HepG2 (cell line): ENCODE measurements at regions not wholly inside any gene's neighbourhood (a gene's known extent, or its start where the extent isn't known, plus 50 kb on each side); places are given as distances from the start of the nearest gene placed in this dataset.
A peak's percentile ranks its signal among the peaks of the same experiment; 100 is the strongest.

Experiments
- CENPBD1 ChIP-seq: sonication (generic); formaldehyde crosslinking; IDR thresholded peaks from 2 replicates; pipeline ENCODE4 v1.8.0; 2022; ENCODE audit warnings: missing genetic modification reagents, low read depth, mild to moderate bottlenecking, borderline replicate concordance
- CREM ChIP-seq, 2 experiments: sonication (generic) in 1 of 2; formaldehyde crosslinking in 1 of 2; IDR thresholded peaks; 2 replicates each; pipeline versions ENCODE4 v1.4.0 to v1.6.1; 2016 to 2020; ENCODE audit warnings: antibody characterized with exemption in 1 of 2, mild to moderate bottlenecking in 1 of 2, missing genetic modification reagents in 1 of 2
- GATAD2A ChIP-seq: IDR thresholded peaks from 2 replicates; pipeline ENCODE4 v1.6.1; 2016
- HINFP ChIP-seq: sonication (generic); formaldehyde crosslinking; IDR thresholded peaks from 2 replicates; pipeline ENCODE4 v1.4.0; 2020; ENCODE audit warnings: low read depth, mild to moderate bottlenecking, missing genetic modification reagents
- HNF1A ChIP-seq, 2 experiments: sonication (generic) in 1 of 2; formaldehyde crosslinking in 1 of 2; IDR thresholded peaks; 2 replicates each; pipeline versions ENCODE4 v1.4.0 to v1.6.1; 2016 to 2020; ENCODE audit warnings: borderline replicate concordance in 1 of 2, low read depth in 1 of 2, mild to moderate bottlenecking in 1 of 2, missing genetic modification reagents in 1 of 2
- ISL2 ChIP-seq: sonication (generic); formaldehyde crosslinking; IDR thresholded peaks from 2 replicates; pipeline ENCODE4 v1.5.0; 2020; ENCODE audit warnings: missing genetic modification reagents
- KDM3A ChIP-seq: IDR thresholded peaks from 2 replicates; pipeline ENCODE4 v1.6.1; 2018; ENCODE audit warnings: low read depth, missing compliant biosample characterization
- MBD4 ChIP-seq: IDR thresholded peaks from 2 replicates; pipeline ENCODE4 v1.6.1; 2012; ENCODE audit warnings: low read length, inconsistent platforms, borderline replicate concordance
- RARA ChIP-seq: IDR thresholded peaks from 2 replicates; pipeline ENCODE4 v1.6.1; 2016; ENCODE audit warnings: missing genetic modification reagents, missing compliant biosample characterization
- RCOR2 ChIP-seq: IDR thresholded peaks from 2 replicates; pipeline ENCODE4 v1.6.1; 2016; ENCODE audit warnings: missing biosample characterization, missing genetic modification reagents
- RXRA ChIP-seq: sonication (generic); formaldehyde crosslinking; IDR thresholded peaks from 2 replicates; pipeline ENCODE4 v1.5.1; 2020; ENCODE audit warnings: missing genetic modification reagents
- SNAI1 ChIP-seq: sonication (generic); formaldehyde crosslinking; IDR thresholded peaks from 2 replicates; pipeline ENCODE4 v1.5.0; 2020; ENCODE audit warnings: mild to moderate bottlenecking, missing genetic modification reagents, borderline replicate concordance
- SYNCRIP ChIP-seq: fragments of 200-400 bp; formaldehyde crosslinking; IDR thresholded peaks from 2 replicates; pipeline ENCODE4 v1.6.1; 2018; ENCODE audit warnings: mild to moderate bottlenecking, low read depth, low read length; ENCODE audit not compliant: insufficient read depth
- TCF12 ChIP-seq, 2 experiments: fragments of 450-650 bp in 1 of 2; sonication (generic) in 1 of 2; formaldehyde crosslinking in 1 of 2; IDR thresholded peaks; 2 replicates each; pipeline versions ENCODE4 v1.6.1 to v1.8.0; 2017 to 2022; ENCODE audit warnings: antibody characterized with exemption in 1 of 2, mild to moderate bottlenecking in 1 of 2, missing genetic modification reagents in 1 of 2, moderate library complexity in 1 of 2
- ZBTB10 ChIP-seq: sonication (generic); formaldehyde crosslinking; IDR thresholded peaks from 2 replicates; pipeline ENCODE4 v1.4.0; 2020; ENCODE audit warnings: missing genetic modification reagents, borderline replicate concordance
- ZBTB21 ChIP-seq: sonication (generic); formaldehyde crosslinking; IDR thresholded peaks from 2 replicates; pipeline ENCODE4 v1.4.0; 2020; ENCODE audit warnings: missing genetic modification reagents
- ZNF354B ChIP-seq: sonication (generic); formaldehyde crosslinking; IDR thresholded peaks from 2 replicates; pipeline ENCODE4 v1.8.0; 2022; ENCODE audit warnings: mild to moderate bottlenecking, missing genetic modification reagents
- ZNF703 ChIP-seq: sonication (generic); formaldehyde crosslinking; IDR thresholded peaks from 2 replicates; pipeline ENCODE4 v1.5.1; 2020; ENCODE audit warnings: missing genetic modification reagents, mild to moderate bottlenecking, moderate library complexity, borderline replicate concordance
- ZNF879 ChIP-seq: sonication (generic); formaldehyde crosslinking; IDR thresholded peaks from 2 replicates; pipeline ENCODE4 v1.8.1; 2023; ENCODE audit warnings: missing genetic modification reagents
- ZSCAN21 ChIP-seq: sonication (generic); formaldehyde crosslinking; IDR thresholded peaks from 2 replicates; pipeline ENCODE4 v1.8.0; 2022; ENCODE audit warnings: mild to moderate bottlenecking, missing genetic modification reagents, moderate library complexity, borderline replicate concordance
- ZSCAN9 ChIP-seq: IDR thresholded peaks from 2 replicates; pipeline ENCODE4 v1.6.1; 2016; ENCODE audit warnings: borderline replicate concordance

GRCh38 chr2:224272237-224272910 is 129.5 kb downstream of the FAM124B start (continued):
- TF ChIP-seq HNF1A (IDR thresholded peaks at IDR 0.05; ENCODE audit: low read depth) (no peak), HNF1A (CRISPR knock-in tag; IDR thresholded peaks at IDR 0.05; ENCODE audit: borderline replicate concordance) (peak; percentile 48; the same call in 1 of the 2 replicates), ZNF354B (no peak), TCF12 (IDR thresholded peaks at IDR 0.05) (no peak), TCF12 (CRISPR knock-in tag; IDR thresholded peaks at IDR 0.05) (peak; percentile 87; the same call in 1 of the 2 replicates), SYNCRIP (no peak), ZBTB21 (CRISPR knock-in tag) (no peak), CENPBD1 (CRISPR knock-in tag) (no peak), ZNF879 (CRISPR knock-in tag) (no peak), ZNF703 (CRISPR knock-in tag) (no peak), ISL2 (peak; percentile 89), ZSCAN9 (CRISPR knock-in tag) (0 out of 2 replicates have a peak, but pooled peaks have one; percentile 57), CREM (IDR thresholded peaks at IDR 0.05) (peak; percentile 78; the same call in 1 of the 2 replicates), CREM (CRISPR knock-in tag; IDR thresholded peaks at IDR 0.05) (no peak), SNAI1 (CRISPR knock-in tag) (no peak), ZBTB10 (CRISPR knock-in tag) (no peak), KDM3A (no peak), RARA (CRISPR knock-in tag) (peak; percentile 94), GATAD2A (CRISPR knock-in tag) (peak; percentile 92), RXRA (CRISPR knock-in tag) (peak; percentile 96; the same call in 1 of the 2 replicates), MBD4 (no peak), ZSCAN21 (CRISPR knock-in tag) (no peak), HINFP (CRISPR knock-in tag) (no peak), RCOR2 (peak; percentile 80)
